AG10803 (cell line): ENCODE measurements at regions not wholly inside any gene's neighbourhood (a gene's known extent, or its start where the extent isn't known, plus 50 kb on each side); places are given as distances from the start of the nearest gene placed in this dataset.

ENCODE experiments used
- DNase-seq: peaks from one replicate; pipeline ENCODE4 v3.0.0; 2010; ENCODE audit warnings: low read depth
- H3K4me3 ChIP-seq: 2 replicates; pipeline ENCODE4 v1.5.1; 2011; ENCODE audit warnings: mild to moderate bottlenecking, low read length, control low read depth
- CTCF ChIP-seq: conservative IDR thresholded peaks from 2 replicates; pipeline ENCODE4 v1.5.1; 2011; ENCODE audit warnings: mild to moderate bottlenecking, low read length, control low read depth, inconsistent platforms

GRCh38 chr5:155489949-155490348 is 476.4 kb downstream of the KIF4B start:
- TF ChIP-seq CTCF = no peak
- DNase-seq = no peak
- no peak overlapping the region for H3K4me3 ChIP-seq

DNA sequence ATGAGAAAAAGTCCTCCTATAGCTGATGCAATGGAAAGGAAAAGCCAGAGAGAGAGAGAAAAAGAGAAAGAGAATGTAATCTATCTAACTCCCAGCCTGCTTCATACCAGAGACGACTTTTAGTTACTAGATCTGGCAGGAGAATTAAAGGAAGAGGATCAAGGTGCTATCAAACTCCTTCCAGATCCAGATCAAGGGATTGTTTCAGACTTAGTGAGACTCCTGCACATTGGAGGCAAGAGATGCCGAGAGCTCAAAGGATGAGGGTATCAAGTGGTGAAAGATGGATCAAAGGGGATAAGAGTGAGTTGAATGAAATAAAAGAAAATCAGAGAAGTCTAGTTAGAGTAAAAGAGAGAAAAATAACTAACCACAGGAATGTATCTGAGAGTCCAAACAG is 478.6 kb downstream of the KIF4B start:
- H3K4me3 ChIP-seq = no peak overlapping the region
- no peak for TF ChIP-seq CTCF
- no peak for DNase-seq

DNA sequence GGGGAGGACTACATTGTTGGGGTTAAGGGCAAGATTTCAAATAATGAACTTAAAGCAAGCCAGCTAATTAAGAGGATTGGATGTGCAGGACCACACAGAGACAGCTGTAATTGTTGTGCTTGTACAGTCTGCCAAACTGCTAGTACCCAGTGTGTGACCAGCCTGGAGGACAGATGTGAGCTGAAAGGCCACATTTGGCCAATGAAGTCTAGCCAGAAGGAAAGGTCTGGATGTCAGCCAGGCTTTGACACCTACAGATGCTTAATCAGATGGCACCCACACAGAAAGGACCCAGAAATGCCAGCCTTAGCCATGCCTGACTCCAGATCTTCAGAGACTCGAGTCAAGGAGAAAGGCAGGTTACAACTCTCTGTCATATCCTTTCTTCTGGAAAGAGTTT is 491.1 kb downstream of the KIF4B start:
- DNase-seq = no peak
- TF ChIP-seq CTCF = no peak
- H3K4me3 ChIP-seq = no peak overlapping the region

DNA sequence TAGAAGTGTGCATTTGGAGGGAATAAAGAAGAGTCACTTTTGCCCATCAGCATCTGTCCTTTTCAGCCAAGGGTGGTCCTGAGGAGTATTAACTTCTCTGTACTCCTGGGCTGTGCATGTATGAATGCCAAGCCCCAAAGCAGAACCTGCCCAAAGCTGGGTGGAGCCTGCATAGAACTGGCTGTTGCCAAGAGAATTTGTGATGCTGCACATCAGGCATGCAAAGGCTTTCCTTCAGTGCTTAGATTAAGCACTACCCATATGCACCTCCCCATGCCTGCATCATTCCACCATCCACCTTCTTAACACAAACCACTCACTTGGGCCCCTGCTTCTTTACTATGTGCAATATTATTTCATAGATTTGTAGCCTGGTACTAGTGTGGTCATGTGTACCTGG is 493.8 kb downstream of the KIF4B start:
- no peak for TF ChIP-seq CTCF
- H3K4me3 ChIP-seq = no peak overlapping the region
- DNase-seq = no peak

GRCh38 chr5:155508673-155509072 is 495.1 kb downstream of the KIF4B start:
- DNase-seq = no peak
- H3K4me3 ChIP-seq = no peak overlapping the region
- no peak for TF ChIP-seq CTCF

DNA sequence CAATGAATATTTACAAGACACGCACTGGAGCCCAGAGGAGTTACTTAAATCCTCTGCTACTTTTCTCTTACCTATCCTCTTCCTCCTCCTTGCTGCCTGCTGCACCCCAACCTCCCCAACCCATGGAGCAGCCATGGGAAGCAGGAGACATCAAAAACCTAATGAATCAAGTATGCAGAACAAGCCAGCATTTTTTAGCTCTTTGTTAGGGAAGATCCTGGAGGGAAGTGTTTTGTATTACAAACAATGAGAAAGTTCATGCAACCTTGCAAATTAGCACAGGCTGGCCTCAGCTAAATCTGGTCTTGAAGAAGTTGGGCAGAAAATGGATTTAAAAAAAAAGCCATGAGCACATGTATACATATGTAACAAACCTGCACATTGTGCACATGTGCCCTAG is 498.8 kb downstream of the KIF4B start:
- TF ChIP-seq CTCF = no peak
- no peak overlapping the region for H3K4me3 ChIP-seq
- no peak for DNase-seq

- no peak for TF ChIP-seq CTCF
- no peak for DNase-seq
- no peak overlapping the region for H3K4me3 ChIP-seq
These were observed 500.6 kb downstream of the KIF4B start for GRCh38 chr5:155514105-155514563.
